IMR-90 (cell line): ENCODE measurements at regions not wholly inside any gene's neighbourhood (a gene's known extent, or its start where the extent isn't known, plus 50 kb on each side); places are given as distances from the start of the nearest gene placed in this dataset.

ENCODE experiments used
- ATAC-seq: fragments of 200-7000 bp; cut with Tn5 transposase; 2 replicates; pipeline ENCODE4 v1.9.1; 2020; ENCODE audit warnings: low read depth, mild to moderate bottlenecking, moderate library complexity
- BruUV-seq: library from RNA; stranded (reverse); fragments of 400-500 nt; replicated peaks from 2 replicates; lab custom pipeline; 2021; lab: Mats Ljungman, UMichigan
- CTCF ChIA-PET: fragments of 300-600 bp; formaldehyde crosslinking; extraction: SDS; loops from one replicate; lab custom pipeline; 2021; ENCODE audit warnings: antibody characterized with exemption; lab: Yijun Ruan, JAX
- POLR2A ChIA-PET: fragments of 300-600 bp; sonication (Branson Sonifier 250); formaldehyde crosslinking; loops from one replicate; lab custom pipeline; 2022; ENCODE audit warnings: antibody characterized with exemption; ENCODE audit not compliant: unreplicated experiment; lab: Charles Lee
- DNase-seq: peaks from one replicate; pipeline ENCODE4 v3.0.0; 2013
- H2AFZ ChIP-seq: replicated peaks from 2 replicates; pipeline ENCODE3; 2013; ENCODE audit warnings: low read length, mild to moderate bottlenecking; ENCODE audit not compliant: poor library complexity
- H2AK5ac ChIP-seq: 2 replicates; pipeline ENCODE4 v1.6.1; 2013; ENCODE audit warnings: low read depth, low read length, inconsistent platforms
- H2AK9ac ChIP-seq: replicated peaks from 2 replicates; pipeline ENCODE3; 2013; ENCODE audit warnings: mild to moderate bottlenecking, low read depth, low read length, moderate library complexity; ENCODE audit not compliant: poor library complexity
- H2BK120ac ChIP-seq: 2 replicates; pipeline ENCODE4 v1.6.1; 2013; ENCODE audit warnings: low read depth, low read length, inconsistent platforms
- H2BK15ac ChIP-seq: 3 replicates; pipeline ENCODE4 v1.6.1; 2013; ENCODE audit warnings: low read depth, low read length, inconsistent platforms
- H2BK20ac ChIP-seq: 2 replicates; pipeline ENCODE4 v1.6.1; 2013; ENCODE audit warnings: low read depth, mild to moderate bottlenecking, inconsistent platforms, low read length, moderate library complexity
- H2BK5ac ChIP-seq: 2 replicates; pipeline ENCODE4 v1.6.1; 2013; ENCODE audit warnings: mild to moderate bottlenecking, low read depth, low read length, inconsistent platforms; ENCODE audit not compliant: poor library complexity, severe bottlenecking
- H3K14ac ChIP-seq: replicated peaks from 2 replicates; pipeline ENCODE4 v1.6.1; 2013; ENCODE audit warnings: low read depth, low read length, inconsistent platforms
- H3K18ac ChIP-seq: 2 replicates; pipeline ENCODE4 v1.6.1; 2013; ENCODE audit warnings: low read depth, low read length, control low read depth
- H3K23ac ChIP-seq: 2 replicates; pipeline ENCODE4 v1.6.1; 2013; ENCODE audit warnings: low read depth, low read length, inconsistent platforms
- H3K27ac ChIP-seq: 2 replicates; pipeline ENCODE4 v1.5.1; 2013; ENCODE audit warnings: mild to moderate bottlenecking, control low read depth, low read length; ENCODE audit not compliant: insufficient read depth
- H3K27me3 ChIP-seq: 2 replicates; pipeline ENCODE4 v1.6.1; 2013; ENCODE audit warnings: low read length; ENCODE audit not compliant: control insufficient read depth, insufficient read depth
- H3K36me3 ChIP-seq: 2 replicates; pipeline ENCODE4 v1.6.1; 2013; ENCODE audit warnings: low read length, mixed read lengths; ENCODE audit not compliant: control insufficient read depth, insufficient read depth
- H3K4ac ChIP-seq: 2 replicates; pipeline ENCODE4 v1.6.1; 2013; ENCODE audit warnings: low read depth, low read length, inconsistent platforms
- H3K4me1 ChIP-seq: 2 replicates; pipeline ENCODE4 v1.6.1; 2013; ENCODE audit warnings: low read length, mixed read lengths; ENCODE audit not compliant: control insufficient read depth, insufficient read depth
- H3K4me2 ChIP-seq: 2 replicates; pipeline ENCODE4 v1.6.1; 2013; ENCODE audit warnings: low read depth, mild to moderate bottlenecking, control low read depth, low read length, moderate library complexity
- H3K4me3 ChIP-seq: 2 replicates; pipeline ENCODE4 v1.5.1; 2013; ENCODE audit warnings: low read depth, mild to moderate bottlenecking, control low read depth, low read length, moderate library complexity; ENCODE audit not compliant: insufficient read depth
- H3K56ac ChIP-seq: 2 replicates; pipeline ENCODE4 v1.6.1; 2013; ENCODE audit warnings: low read length, inconsistent platforms; ENCODE audit not compliant: insufficient read depth; ENCODE audit errors: extremely low read depth
- H3K79me1 ChIP-seq, 2 experiments: 2 replicates each; pipeline ENCODE4 v1.6.1; 2013; ENCODE audit warnings: low read length in 2 of 2, inconsistent platforms in 1 of 2, low read depth in 1 of 2
- H3K9ac ChIP-seq: 2 replicates; pipeline ENCODE4 v1.6.1; 2013; ENCODE audit warnings: low read depth, low read length, control low read depth
- H3K9me1 ChIP-seq: 2 replicates; pipeline ENCODE4 v1.6.1; 2013; ENCODE audit warnings: low read length, inconsistent platforms; ENCODE audit not compliant: insufficient read depth
- H3K9me3 ChIP-seq: 2 replicates; pipeline ENCODE4 v1.6.1; 2013; ENCODE audit warnings: low read length; ENCODE audit not compliant: control insufficient read depth, insufficient read depth
- H4K20me1 ChIP-seq: 2 replicates; pipeline ENCODE4 v1.6.1; 2013; ENCODE audit warnings: low read length, inconsistent platforms; ENCODE audit not compliant: insufficient read depth
- H4K5ac ChIP-seq: 2 replicates; pipeline ENCODE4 v1.6.1; 2013; ENCODE audit warnings: mild to moderate bottlenecking, low read depth, low read length, control low read depth
- H4K8ac ChIP-seq, 2 experiments: 2 replicates each; pipeline ENCODE4 v1.6.1; 2013; ENCODE audit warnings: low read depth in 2 of 2, low read length in 2 of 2, control low read depth in 1 of 2, inconsistent platforms in 1 of 2
- H4K91ac ChIP-seq: 2 replicates; pipeline ENCODE4 v1.6.1; 2013; ENCODE audit warnings: low read depth, low read length, inconsistent platforms; ENCODE audit not compliant: insufficient read depth
- CEBPB ChIP-seq: IDR thresholded peaks from 2 replicates; pipeline ENCODE4 v1.6.1; 2012; ENCODE audit warnings: low read depth, low read length, improper control_type of control experiment
- CHD1 ChIP-seq: IDR thresholded peaks from 2 replicates; pipeline ENCODE4 v1.6.1; 2012; ENCODE audit warnings: low read depth, low read length, improper control_type of control experiment
- MAZ ChIP-seq: IDR thresholded peaks from 2 replicates; pipeline ENCODE4 v1.6.1; 2012; ENCODE audit warnings: low read depth, mild to moderate bottlenecking, low read length, improper control_type of control experiment, moderate library complexity, borderline replicate concordance
- MXI1 ChIP-seq: IDR thresholded peaks from 2 replicates; pipeline ENCODE4 v1.6.1; 2012; ENCODE audit warnings: low read depth, mild to moderate bottlenecking, low read length, moderate library complexity, borderline replicate concordance
- NFE2L2 ChIP-seq: fragments of 150-350 bp; IDR thresholded peaks from 2 replicates; pipeline ENCODE4 v1.6.1; 2016; ENCODE audit warnings: low read depth, mild to moderate bottlenecking, low read length
- RAD21 ChIP-seq: IDR thresholded peaks from 2 replicates; pipeline ENCODE4 v1.6.1; 2012; ENCODE audit warnings: low read length, improper control_type of control experiment
- SMC3 ChIP-seq: fragments of 150-350 bp; IDR thresholded peaks from 2 replicates; pipeline ENCODE4 v1.6.1; 2016; ENCODE audit warnings: low read depth, mild to moderate bottlenecking, antibody characterized with exemption, low read length, moderate library complexity
- WGBS, 2 experiments: methylation state at CpG; one replicate each; pipeline versions ENCODE4 v1.1.5 to v1.1.7; 2013; ENCODE audit warnings: missing lambda C conversion rate in 2 of 2; ENCODE audit not compliant: insufficient read length in 1 of 2; ENCODE audit errors: extremely low coverage in 2 of 2; 5-methylcytosine and 5-hydroxymethylcytosine counted together
- dilution Hi-C: fragments of 300-500 bp; cut with HindIII; formaldehyde crosslinking; loops from one replicate; pipeline ENCODE4 v1.14.3; 2018; ENCODE audit warnings: low sequenced_read_pairs; ENCODE audit not compliant: unreplicated experiment
- in situ Hi-C: fragments of 300-500 bp; cut with MboI; formaldehyde crosslinking; loops from 3 replicates; pipeline ENCODE4 v1.14.3; 2019; ENCODE audit warnings: low sequenced_read_pairs, inconsistent platforms, mixed read lengths
- intact Hi-C: fragments of 100-400 bp; cut with micrococcal nuclease; formaldehyde crosslinking; loops from 2 replicates; pipeline ENCODE4 v1.10.0; 2022
- TF ChIP-seq, protein P1 (sequence below): conservative IDR thresholded peaks from 2 replicates; pipeline ENCODE4 v1.5.1; 2012; ENCODE audit warnings: mild to moderate bottlenecking, low read depth, low read length, improper control_type of control experiment
- TF ChIP-seq, protein P2 (sequence below): fragments of 150-350 bp; IDR thresholded peaks from 2 replicates; pipeline ENCODE4 v1.6.1; 2017; ENCODE audit warnings: mild to moderate bottlenecking, antibody characterized with exemption, low read length, low read depth

DNA sequence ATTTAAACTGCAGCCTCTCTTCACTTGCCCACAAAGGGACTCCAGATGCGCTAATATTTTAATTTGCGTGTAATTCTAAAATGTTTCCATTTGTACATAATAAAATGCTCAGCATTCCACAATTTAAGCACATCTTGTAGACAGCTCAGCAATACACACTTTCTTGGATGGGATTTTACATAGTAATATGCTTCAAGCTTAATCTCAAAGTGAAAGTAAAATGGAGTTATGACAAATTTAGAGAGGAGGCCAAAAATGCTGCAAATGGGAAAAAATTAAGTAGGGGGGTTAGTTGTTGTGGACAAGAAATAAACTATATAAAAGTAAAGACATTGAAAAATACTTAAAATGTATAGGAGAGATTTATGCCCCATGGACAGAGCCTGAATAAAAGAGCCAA lies 149.1 kb downstream of the FBXO8 start:
- ChIA-PET CTCF (interaction anchor here (0.6 kb wide), 1 partner anchor 811 kb away, joined by 5 read pairs; no protein-coding TSS in a partner anchor), POLR2A (no interaction called here)
- Histone ChIP-seq H3K27ac (no peak overlapping the region), H3K79me1 (no peaks in the 10 kb centered on the region), H2BK120ac (no peak overlapping the region), H3K4ac (no peak overlapping the region), H4K20me1 (no peaks in the 10 kb centered on the region), H3K14ac (no peak overlapping the region), H2AK9ac (no peak overlapping the region), H3K23ac (no peak overlapping the region), H3K27me3 (0 out of 2 replicates have a peak, but pooled peaks cover 2% of the 10 kb centered on the region), H4K91ac (no peak overlapping the region), H3K56ac (no peak overlapping the region), H4K8ac (no peak overlapping the region), H4K5ac (no peak overlapping the region), H2AFZ (no peak overlapping the region), H3K4me2 (no peak overlapping the region; the same call in 1 of the 2 replicates), H3K36me3 (no peaks in the 10 kb centered on the region), H3K9me3 (no peaks in the 10 kb centered on the region), H3K4me3 (no peak overlapping the region), H2BK15ac (no peak overlapping the region), H3K4me1 (no peaks in the 10 kb centered on the region), H3K9ac (no peak overlapping the region), H2BK20ac (no peak overlapping the region), H2AK5ac (no peak overlapping the region), H3K18ac (no peak overlapping the region), H3K9me1 (no peaks in the 10 kb centered on the region), H2BK5ac (no peak overlapping the region)
- in situ Hi-C loops (no loop called here), intact Hi-C loops (no loop called here), dilution Hi-C loops (no loop called here)
- ATAC-seq: no peak
- no CpG with 5 or more reads among the region's 2 CpGs for WGBS, 2 experiments
- TF ChIP-seq NFE2L2 (no peak), RAD21 (no peak), MXI1 (no peak), CHD1 (no peak), MAZ (no peak), CEBPB (no peak), SMC3 (no peak)
- TF ChIP-seq, protein P1, sequence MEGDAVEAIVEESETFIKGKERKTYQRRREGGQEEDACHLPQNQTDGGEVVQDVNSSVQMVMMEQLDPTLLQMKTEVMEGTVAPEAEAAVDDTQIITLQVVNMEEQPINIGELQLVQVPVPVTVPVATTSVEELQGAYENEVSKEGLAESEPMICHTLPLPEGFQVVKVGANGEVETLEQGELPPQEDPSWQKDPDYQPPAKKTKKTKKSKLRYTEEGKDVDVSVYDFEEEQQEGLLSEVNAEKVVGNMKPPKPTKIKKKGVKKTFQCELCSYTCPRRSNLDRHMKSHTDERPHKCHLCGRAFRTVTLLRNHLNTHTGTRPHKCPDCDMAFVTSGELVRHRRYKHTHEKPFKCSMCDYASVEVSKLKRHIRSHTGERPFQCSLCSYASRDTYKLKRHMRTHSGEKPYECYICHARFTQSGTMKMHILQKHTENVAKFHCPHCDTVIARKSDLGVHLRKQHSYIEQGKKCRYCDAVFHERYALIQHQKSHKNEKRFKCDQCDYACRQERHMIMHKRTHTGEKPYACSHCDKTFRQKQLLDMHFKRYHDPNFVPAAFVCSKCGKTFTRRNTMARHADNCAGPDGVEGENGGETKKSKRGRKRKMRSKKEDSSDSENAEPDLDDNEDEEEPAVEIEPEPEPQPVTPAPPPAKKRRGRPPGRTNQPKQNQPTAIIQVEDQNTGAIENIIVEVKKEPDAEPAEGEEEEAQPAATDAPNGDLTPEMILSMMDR: no peak
- TF ChIP-seq, protein P2, sequence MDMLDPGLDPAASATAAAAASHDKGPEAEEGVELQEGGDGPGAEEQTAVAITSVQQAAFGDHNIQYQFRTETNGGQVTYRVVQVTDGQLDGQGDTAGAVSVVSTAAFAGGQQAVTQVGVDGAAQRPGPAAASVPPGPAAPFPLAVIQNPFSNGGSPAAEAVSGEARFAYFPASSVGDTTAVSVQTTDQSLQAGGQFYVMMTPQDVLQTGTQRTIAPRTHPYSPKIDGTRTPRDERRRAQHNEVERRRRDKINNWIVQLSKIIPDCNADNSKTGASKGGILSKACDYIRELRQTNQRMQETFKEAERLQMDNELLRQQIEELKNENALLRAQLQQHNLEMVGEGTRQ: no peak
- no peak for DNase-seq
- no TSS peak for BruUV-seq
